ENCODE measurements at regions not wholly inside any gene's neighbourhood (a gene's known extent, or its start where the extent isn't known, plus 50 kb on each side); places are given as distances from the start of the nearest gene placed in this dataset.

- TF ChIP-seq CTCF (IDR thresholded peaks at IDR 0.05; ENCODE audit: insufficient read depth, low read length) (no peak), REST (IDR thresholded peaks at IDR 0.05; ENCODE audit: insufficient replicate concordance, low read depth) (no peak), POLR2AphosphoS5 (IDR thresholded peaks at IDR 0.05; ENCODE audit: low read depth) (no peak)
Observed at GRCh38 chr10:33862536-33863105, 528.2 kb upstream of the NRP1 start.

Data from HL-60 (cell line).